Pulmonary artery endothelial cell (primary cell): ENCODE measurements at regions not wholly inside any gene's neighbourhood (a gene's known extent, or its start where the extent isn't known, plus 50 kb on each side); places are given as distances from the start of the nearest gene placed in this dataset.

Experiments used
- DNase-seq: peaks from one replicate; pipeline ENCODE4 v3.0.0-alpha.2; 2011; ENCODE audit warnings: low read depth, low spot score

DNA sequence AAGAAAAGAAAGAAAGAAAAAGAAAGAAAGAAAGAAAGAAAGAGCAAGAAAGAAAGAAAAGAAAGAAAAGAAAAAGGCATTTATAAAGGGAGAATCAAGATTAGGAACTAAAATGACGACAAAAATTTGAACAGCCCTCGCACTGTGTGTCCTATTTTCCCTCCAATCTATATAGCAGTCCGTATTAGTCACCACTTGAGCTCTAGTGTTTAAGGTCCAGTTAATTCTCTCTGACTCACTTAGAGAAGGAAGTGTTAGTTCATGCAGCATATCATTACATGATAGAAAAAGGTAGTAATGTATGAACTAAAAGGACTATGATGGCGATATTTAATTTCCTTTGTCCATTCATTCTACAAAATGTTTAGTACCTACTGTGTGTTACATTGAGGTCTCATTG lies 122.7 kb downstream of the CBLL2 start:
- DNase-seq, result no peak

DNA sequence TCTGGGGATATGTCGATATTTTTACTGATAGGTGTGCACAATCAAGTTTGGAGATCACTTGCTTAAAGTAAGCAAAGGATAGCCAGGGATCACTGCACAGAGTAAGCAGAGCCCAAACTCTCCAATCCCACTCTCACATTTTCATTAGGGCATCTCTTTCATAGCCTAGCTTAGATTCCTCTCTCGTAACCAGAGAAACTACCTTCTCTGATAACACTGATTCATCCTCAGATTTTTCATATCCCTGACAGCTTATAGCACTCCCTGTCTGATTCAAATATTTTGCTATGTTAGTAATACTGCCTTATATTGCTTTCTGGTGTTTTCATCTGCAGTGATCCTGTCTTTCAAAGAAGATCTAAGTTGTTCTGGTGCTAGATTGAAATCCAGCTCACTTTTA lies 123.7 kb downstream of the CBLL2 start:
- no peak for DNase-seq

DNA sequence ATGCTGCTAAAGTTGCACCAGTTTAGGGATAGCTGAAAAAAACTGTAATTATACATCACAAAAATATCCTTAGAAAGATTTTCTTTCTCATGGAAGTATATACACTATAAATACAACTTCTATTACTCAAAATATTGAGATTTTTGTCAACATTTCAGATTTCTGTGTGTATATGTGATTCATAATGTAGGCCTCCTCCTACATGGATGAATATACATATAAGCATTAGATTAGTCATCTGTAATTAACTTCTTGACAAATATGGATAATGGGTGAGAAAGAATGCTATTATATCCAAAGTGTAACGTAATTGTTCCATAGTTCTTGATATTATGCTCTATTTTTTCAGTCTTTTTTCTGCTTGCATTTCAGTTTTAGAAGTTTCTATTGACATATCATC lies 124.9 kb downstream of the CBLL2 start:
- DNase-seq, result no peak

DNA sequence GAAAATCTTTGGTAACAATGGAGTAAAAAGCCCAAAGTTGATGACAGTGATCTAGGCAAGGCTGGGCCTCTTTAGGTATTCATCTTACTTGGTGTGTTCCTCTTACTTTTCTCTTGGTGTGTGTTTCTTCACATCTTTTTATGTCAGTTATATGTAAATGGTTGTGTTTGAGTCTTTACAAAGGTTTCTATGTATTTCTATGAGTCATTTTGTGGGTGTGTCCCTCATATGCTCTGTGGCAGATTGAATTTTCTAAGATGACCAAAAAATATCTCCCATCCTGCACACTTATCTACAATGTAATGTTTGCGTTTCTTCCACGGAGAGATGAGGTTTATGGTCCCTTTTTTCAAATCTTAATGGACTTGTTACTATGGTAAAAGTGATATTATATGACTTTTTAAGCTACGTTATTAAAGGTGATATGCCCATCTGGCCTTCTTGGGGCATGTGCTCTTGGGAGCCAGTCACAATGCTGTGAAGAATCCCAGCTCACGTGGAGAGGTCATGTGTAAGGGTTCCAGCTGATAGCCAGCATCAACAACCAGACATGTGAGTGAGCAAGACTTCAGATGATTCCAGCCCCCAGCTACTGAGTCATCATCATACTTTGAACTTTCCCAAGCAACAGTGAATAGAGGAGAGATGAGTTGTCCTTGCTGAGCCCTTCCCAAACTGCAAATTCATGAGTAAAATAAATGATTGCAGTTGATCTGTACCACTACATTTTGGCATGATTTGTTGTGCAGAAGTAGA lies 126.9 kb downstream of the CBLL2 start:
- no peak for DNase-seq

DNA sequence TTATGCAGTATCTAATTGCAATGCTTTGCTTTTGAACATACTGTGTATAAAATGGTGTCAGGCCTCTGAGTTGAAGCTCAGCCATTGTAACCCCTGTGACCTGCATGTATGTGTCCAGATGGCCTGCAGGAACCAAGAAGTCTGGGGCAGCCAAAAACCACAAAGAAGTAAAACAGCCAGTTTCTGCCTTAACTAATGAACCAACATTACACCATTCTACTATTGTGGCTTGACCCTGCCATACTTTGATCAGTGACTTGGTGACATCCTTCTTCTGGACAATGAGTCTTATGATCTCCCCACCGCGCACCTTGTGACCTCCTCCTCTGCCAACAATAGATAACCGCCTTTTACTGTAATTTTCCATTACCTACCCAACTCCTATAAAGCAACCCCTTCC lies 131.6 kb downstream of the CBLL2 start:
- no peak for DNase-seq

DNA sequence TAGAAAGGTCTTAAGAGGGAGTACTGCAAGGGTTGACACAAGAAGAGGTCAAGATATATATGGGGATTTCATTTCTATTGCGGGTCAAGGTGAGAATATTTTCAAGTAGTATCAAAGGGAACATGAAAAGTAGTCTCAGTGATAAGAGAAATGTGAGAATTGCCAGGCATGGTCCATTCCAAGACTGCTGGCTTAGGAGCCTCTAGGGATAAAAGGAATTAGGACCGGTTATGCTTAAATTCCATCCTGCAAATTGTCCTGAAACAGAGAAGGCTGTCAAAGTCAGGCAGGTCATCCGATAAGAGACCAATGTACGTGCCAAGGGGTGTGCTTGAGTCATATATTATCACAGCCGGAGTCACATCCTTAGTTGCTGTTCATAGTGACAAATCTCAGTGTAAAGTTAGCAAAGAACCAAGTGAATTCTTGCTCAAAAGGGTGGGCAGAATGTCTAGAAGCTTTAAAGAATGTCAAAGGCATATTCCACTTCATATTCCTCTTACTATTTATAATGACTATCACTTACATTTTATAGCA lies 133.6 kb downstream of the CBLL2 start:
- DNase-seq, result no peak

DNA sequence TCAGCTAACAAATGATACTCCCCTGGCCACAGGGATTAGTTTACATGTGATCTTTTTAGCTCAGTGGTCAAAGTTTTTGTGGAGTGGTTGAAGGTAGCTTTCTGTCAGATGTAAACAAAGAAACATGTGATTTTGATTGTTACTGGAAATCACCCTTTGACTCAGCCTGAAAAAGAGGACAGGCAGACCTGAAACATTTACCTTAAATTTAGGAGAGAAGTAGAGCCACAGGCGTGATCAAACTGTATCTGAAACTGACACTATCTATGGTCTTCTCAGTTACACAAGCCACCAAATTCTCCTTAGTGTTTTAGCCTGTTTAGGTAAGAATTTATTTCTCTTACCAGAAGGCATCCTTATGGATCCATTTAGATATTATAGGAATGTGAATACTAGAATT lies 136.7 kb downstream of the CBLL2 start:
- DNase-seq, result no peak

DNA sequence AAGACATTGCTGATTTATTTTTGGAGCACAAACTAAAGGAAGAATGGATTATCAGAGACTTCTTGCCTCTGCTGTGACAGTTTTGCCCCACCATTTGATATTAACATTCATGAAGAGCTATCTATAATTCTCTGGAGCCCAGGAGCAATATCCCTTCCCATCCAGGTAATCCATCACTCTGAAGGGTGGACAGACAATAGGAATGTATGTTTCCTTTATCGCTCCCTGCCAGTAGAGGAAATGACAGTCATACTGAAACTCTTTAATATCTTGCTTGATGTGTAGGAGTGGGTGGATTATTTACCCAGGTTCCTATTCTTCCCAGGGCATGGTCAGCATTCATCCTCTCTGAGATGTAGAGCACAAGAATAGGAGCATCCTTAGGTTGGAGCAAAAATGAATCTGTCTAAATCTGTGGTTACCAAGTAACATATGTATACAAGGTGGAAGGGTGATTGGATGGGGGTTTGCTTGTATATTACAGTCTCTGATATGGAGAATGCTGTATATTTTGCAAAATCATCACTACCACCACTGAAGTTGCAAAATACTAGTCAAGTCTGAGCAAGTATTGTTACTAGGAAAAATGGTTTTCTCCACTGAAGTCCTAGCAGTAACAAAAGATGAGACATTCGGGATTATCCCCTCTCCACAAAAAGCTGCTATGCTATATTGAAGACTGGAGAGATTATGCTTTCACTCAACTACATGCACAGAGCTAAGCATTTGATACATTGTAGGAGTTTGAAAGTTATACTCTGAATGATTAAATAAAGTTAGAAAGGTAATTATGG lies 151.6 kb downstream of the CBLL2 start:
- no peak for DNase-seq

DNA sequence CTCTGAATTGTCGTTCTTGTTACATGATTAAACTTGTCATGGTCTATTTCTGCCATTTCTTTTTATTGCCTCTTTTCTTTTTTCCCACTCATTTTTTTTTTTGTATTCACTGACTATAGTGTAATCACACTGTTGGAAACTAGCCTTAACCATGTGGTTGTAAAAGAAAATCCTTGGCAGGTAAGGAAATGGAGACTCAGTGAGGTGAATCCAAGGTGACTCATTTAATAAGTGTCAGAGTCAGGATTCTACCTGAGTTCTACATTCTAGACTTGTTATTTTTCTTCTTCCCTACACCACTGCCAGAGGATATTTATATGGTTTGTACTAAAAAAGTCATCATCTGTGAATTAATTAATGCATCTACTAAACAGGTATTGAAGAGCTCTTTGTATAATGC lies 152.2 kb downstream of the CBLL2 start:
- no peak for DNase-seq

DNA sequence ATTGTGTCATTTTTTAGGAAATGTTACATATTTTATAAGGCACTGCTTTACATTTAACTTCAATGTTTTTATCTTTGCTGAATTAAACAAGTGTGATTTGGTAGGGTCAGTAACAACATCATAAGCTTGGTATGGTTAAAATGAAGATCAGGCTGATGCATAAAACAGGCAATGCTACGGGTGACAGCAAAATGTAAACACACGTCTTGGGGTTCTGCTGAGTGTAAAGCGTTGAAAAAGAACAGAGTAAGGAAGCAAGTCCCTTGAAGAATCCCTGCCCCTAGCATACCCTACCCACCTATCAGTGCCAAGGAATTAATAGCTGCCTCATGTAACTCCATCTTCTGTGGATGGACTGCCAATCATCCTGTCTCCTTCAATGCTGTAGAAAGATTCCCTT lies 157.0 kb downstream of the CBLL2 start:
- DNase-seq, result no peak

DNA sequence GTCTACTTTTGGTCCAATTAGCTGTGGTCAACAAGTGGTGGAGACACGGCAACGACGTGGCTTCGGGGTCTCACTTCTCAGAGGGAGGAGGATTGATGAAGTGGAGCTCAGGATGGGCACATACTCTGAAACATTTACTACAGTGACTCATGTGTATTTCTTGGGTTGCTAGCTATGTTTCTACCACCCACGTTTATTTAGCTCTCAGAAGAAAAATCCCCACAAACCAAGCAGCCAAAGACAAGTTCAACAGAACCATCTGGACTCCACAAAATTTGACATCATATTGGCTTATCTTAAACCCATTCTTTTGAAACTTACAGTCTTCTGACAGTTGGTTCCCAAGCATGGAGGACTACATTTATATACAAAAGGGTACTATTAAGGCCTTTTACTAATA lies 158.0 kb downstream of the CBLL2 start:
- DNase-seq, result no peak

DNA sequence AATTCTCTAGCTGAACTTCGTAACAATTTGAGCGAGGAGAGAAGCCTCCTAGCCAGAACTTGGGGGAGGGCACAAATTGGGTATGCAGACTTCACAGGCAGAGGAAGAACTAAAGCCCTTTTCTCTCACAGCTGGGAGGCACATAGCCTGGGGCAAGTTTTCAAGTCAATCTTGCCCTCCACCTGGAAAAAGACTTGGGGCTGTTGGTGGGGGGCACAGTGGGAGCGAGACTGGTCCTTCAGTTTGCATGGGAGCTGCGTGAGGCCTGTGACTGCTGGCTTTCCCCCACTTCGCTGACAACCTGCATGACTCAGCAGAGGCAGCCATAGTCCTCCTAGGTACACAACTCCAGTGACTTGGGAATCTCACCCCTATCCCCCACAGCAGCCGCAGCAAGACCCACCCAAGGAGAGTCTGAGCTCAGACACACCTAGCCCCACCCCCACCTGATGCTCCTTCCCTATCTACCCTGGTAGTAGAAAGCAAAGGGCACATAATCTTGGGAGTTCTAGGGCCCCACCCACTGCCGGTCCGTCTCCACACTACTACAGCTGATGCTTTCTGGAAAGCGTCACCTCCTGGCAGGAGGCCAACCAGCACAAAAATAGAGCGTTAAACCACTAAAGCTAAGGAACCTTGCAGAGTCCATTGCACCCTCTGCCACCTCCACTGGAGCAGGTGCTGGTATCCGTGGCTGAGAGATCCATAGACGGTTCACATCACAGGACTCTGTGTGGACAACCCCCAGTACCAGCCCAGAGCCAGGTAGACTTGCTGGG lies 160.8 kb downstream of the CBLL2 start:
- DNase-seq, result no peak

DNA sequence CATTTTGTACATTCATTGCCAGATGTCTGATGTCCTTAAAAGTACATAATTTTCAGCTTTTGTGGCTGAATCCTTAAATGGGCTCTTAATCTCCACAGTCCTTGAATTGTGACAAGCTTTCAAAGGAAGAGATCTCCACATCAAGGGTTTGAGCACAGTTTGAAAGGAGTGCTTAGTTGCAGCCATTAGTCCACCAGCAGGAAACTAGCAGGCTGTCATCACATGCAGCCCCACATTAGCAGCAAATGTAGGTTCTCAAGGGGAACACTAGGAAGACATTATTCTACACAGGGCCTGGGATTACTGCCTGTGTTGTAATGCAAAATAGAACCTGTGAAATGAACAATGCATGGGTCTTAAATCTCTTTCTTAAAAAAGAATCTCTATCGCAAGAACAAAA lies 173.2 kb downstream of the CBLL2 start:
- no peak for DNase-seq

DNA sequence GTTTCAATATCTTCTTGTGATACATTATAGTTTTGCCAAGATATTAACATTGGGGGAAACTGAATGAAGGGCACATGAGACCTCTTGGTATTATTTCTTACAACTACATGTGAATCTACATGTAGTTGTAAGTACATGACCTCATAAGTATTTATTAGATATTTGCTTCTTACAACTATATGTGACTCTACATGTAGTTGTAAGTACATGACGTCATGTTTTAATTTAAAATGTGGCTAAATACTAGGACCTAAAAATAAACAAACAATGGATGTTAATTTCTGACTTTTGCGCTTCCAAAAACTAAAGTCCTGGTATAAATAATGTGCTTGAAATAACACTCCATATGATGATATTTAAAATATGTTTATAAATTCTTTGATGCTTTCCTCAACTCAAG lies 190.2 kb downstream of the CBLL2 start:
- DNase-seq, result no peak

DNA sequence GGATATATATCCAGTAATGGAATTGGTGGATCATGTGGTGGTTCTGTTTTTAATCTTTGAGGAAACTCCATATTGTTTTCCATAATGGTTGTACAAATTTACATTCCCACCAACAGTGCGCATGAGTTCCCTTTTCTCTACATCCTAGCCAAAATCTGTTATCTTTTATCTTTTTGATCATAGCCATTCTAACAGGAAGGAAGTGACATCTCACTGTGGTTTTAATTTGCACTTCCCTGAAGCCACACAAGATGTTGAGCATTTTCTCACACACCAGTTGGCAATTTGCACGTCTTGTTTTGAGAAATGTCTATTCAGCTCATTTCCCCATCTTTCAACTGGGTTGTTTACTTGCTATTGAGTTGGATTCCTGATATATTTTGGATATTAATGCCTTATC lies 194.9 kb downstream of the CBLL2 start:
- DNase-seq, result no peak

DNA sequence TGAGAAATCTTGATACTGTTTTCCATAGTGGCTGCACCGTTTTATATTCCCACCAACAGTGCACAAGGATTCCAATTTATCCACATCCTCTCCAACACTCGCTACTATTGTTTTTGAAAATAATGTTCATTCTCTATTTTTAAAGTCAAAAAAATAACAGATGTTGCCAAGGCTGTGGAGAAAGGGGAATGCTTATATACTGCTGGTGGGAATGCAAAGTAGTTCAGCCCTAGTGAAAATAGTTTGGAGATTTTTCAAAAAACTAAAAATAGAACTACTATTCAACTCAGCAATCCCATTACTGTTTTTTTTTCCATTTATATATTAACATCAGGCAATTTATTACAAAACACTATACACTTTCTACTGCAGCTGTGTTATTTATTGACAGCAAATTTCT lies 208.7 kb downstream of the CBLL2 start:
- no peak for DNase-seq

DNA sequence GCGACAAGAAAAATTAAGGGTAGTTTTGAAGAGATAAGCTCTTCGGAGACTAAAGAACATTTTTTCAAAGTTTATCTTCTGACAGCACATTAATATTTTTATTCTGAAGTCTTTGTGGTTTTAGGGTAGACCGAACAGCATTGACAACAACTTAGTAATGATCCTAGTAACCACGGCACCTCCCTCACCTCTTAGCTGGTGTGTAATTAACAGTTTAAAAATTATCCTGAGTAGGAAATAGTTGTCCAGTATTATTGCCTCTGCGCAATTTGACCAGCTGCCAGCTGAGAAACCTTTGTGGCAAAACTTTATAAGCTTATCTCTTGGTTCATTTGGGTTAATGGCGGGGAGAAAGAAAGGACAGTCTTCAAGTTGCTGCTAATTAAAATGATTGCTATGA lies 213.6 kb downstream of the CBLL2 start:
- DNase-seq, result no peak

DNA sequence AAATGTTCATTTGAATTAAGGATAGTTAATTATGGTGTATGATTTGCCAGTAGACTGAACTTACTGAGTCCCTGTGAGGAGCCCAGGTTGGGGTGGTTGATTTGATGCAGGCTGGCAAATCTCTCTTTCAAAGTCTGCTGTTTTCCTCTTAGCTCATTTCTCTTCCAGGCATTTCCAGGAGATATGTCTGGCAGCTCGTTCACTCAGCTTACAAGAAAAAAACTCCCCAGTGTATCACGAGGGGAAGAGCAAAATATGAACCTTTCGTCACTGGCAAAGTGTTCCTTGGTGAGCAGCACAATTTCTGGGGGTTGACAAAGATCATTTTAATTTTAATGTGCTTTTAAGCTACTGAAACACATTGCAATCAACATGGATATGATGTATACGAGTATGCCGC lies 244.2 kb downstream of the CBLL2 start:
- DNase-seq, result no peak

DNA sequence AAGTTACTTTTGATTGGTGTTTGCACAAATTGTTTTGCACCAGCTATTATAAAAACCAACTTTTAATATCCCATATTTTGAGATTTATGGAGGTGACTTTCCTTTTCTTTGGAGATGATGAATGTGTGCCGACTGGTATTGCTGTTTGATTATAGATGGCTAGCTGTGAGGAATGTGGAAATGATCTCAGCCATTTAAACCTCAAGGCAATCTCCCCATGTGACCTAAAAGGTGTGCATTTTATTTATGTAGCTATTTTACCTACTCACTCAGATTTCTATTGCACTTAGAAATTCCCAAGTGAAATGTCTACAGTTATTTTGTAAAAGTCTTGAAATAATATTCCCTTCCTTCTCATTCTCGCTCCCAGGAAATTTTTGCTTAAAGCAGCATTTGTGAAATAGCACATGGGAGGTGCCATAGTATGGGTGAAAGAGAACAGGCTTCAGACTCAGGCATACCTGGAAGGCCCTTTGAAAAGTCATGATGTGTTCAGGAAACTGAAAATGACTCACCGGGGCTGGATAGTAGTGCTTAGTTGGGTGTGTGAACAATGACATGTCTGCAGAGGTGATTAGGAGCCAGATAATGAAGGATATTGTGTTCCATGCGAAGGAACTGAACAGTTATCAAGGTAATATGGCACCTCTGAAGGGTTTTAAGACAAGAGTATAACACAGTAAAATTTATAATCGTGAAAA lies 247.6 kb downstream of the CBLL2 start:
- DNase-seq, result no peak

DNA sequence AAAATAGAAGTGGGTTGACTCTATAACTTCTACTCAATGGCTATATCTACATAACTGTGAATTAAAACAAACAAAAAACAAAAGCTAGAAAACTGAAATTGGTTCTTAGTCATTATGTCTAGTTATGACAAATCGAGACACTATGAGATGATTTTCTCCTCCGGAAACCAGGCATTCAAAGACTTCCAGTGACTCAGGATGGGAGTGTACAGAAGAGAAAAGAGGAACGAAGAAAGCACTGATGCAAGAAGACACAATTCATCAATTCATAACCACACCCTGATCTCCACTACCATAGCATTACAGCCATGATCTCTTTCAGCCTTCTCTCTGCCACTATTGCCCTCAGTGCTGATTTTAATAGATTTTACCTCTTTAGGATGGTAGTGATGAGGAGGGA lies 253.6 kb downstream of the CBLL2 start:
- DNase-seq, result no peak

DNA sequence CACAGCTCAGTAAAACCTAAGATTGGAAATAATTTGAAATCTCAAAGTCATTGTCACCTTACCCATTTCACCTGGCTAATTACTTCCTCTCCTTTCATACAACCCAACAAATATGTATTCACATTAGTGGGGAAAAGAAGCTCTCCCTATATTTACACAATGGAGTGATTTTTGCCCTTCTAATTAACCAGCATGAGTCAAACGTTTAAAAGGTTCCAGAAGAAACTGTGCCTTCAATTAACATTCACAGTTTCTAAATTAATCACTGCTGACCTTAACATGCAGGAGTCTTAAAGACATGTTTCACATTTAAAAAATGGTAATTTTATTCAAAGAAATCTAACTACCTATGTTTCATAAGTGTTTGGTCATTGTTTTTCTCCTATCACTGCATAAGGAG lies 254.6 kb downstream of the CBLL2 start:
- no peak for DNase-seq

DNA sequence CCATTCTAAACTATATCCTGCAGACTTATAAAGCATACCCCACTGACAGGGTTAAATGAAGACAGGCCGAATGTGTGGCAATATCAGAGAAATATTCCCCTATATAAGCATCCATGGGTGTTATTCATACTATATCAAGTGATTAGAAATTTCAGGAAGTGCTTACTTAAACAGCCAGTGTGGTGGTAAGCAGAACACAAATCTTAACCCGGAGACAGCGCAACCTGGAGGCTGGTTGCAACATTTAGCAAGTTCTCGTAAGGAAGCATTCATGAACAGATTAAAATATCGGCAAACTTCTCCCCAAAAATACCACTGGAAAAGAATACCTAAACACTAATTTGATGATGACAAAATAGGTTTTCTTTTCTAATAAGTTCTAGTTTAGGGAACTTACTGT lies 261.2 kb downstream of the CBLL2 start:
- DNase-seq, result no peak
